ENCODE measurements at regions not wholly inside any gene's neighbourhood (a gene's known extent, or its start where the extent isn't known, plus 50 kb on each side); places are given as distances from the start of the nearest gene placed in this dataset.
"Not testable (repeated sequence)": the region's sequence is repeated elsewhere in the genome, so short reads cannot be mapped to it uniquely, and the experiment has no call there.

- DNase-seq (ENCODE audit: low read depth) = no peak
- no peak overlapping the region for H3K4me3 ChIP-seq (ENCODE audit: low read length)
- TF ChIP-seq CTCF (conservative IDR thresholded peaks at IDR 0.05; ENCODE audit: low read depth, low read length) = no peak
These were observed 220.0 kb upstream of the SGCG start for GRCh38 chr13:22960827-22961226.

DNA sequence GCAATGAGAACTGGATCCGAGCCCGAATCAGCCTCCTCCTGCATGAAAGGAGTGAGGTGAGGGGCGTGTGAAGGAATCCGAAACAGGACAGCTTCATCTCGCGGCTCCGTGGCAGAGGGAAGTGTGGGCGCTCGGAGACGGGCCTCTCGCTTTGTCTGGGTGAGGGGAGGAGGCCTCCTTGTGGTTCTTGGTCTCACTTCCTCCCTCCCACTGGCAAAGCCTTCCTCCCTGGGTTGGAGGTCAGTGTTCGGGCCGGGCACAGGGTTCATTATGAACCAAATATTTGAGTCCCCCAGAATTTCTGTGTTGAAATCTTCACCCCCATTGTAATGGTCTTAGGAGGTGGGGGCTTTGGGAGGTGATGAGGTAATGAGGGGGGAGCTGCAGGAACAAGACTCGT lies 219.4 kb upstream of the SGCG start:
- not testable (repeated sequence) for DNase-seq (ENCODE audit: low read depth); H3K4me3 ChIP-seq (ENCODE audit: low read length)

GRCh38 chr13:22961835-22962537 lies 218.8 kb upstream of the SGCG start:
- no peak overlapping the region for H3K4me3 ChIP-seq (ENCODE audit: low read length)
- no peak for DNase-seq (ENCODE audit: low read depth)
- TF ChIP-seq CTCF (conservative IDR thresholded peaks at IDR 0.05; ENCODE audit: low read depth, low read length) = no peak

GRCh38 chr13:22963384-22964053 lies 217.3 kb upstream of the SGCG start:
- not testable (repeated sequence) for H3K4me3 ChIP-seq (ENCODE audit: low read length); DNase-seq (ENCODE audit: low read depth)

GRCh38 chr13:22964245-22964966 lies 216.4 kb upstream of the SGCG start:
- no peak for TF ChIP-seq CTCF (conservative IDR thresholded peaks at IDR 0.05; ENCODE audit: low read depth, low read length)
- H3K4me3 ChIP-seq (ENCODE audit: low read length) = no peak overlapping the region
- no peak for DNase-seq (ENCODE audit: low read depth)

- not testable (repeated sequence) for DNase-seq (ENCODE audit: low read depth); H3K4me3 ChIP-seq (ENCODE audit: low read length)
These were observed 215.5 kb upstream of the SGCG start for GRCh38 chr13:22965011-22965857.

DNA sequence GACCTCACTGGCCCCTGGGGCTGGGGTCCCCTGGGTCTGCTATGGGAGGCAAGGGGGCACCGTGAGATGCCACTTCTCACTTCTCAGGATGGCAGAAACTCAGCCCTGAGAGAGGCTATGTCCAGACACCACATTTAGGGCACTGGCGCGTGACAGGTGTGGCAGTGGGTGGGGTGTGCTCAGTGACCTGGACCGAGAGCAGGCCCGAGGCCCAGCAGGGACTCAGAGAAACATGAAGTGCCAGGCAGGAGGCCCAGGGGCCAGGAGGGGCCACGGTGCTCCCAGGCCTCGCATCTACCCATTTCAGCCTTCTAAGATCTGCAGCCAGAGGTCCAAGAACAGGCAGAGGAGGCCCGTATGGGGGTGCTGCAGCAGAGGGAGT lies 214.9 kb upstream of the SGCG start:
- not testable (repeated sequence) for H3K4me3 ChIP-seq (ENCODE audit: low read length); DNase-seq (ENCODE audit: low read depth)

DNA sequence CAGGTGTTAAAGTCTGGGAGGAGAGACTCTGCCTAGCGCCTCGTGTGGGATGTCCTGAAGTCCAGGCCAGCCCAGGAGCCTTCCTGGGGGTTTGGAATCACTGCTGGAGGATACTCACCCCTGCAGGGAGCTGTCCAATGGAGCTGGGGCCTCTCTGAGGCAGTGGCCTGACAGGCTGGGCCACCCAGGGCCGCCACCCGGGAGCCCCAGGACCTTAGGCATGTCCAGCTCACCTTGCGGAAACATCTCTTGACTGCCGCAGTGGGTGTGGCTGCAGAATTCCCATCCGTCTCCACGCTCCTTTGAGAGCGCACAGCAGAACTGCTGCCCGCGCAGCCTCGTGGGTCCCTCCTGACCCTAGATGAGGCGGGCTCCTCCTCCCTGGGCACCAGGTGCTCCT lies 214.0 kb upstream of the SGCG start:
- not testable (repeated sequence) for DNase-seq (ENCODE audit: low read depth); H3K4me3 ChIP-seq (ENCODE audit: low read length)

DNA sequence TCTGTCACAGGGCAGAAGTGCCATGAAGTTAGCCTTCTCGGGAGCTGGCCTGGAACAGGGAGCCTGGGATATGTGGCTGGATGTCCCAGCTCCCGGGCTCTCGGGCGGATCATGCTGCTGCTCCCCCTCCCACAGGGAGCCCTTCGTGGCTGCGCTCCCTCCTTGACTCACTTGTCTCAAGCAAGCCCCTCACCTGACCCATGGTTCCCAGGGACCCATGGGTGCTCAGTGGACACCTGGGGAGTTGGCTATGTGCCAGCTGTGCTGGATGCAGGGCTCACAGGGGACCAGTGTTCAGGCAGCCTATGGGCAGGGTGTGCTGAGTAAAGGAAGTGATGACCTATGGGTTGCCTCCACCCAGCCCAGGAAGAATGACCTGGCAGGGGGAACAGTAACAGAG lies 213.1 kb upstream of the SGCG start:
- no peak for TF ChIP-seq CTCF (conservative IDR thresholded peaks at IDR 0.05; ENCODE audit: low read depth, low read length)
- no peak for DNase-seq (ENCODE audit: low read depth)
- H3K4me3 ChIP-seq (ENCODE audit: low read length) = no peak overlapping the region

Data from retinal pigment epithelial cell (primary cell).